ENCODE measurements at regions not wholly inside any gene's neighbourhood (a gene's known extent, or its start where the extent isn't known, plus 50 kb on each side); places are given as distances from the start of the nearest gene placed in this dataset.

- TF ChIP-seq CTCF (conservative IDR thresholded peaks at IDR 0.05 in 1 of 2, IDR thresholded peaks at IDR 0.05 in 1 of 2; ENCODE audit: low read depth in 1 of 2, low read length in 2 of 2) (no peak), EZH2 (IDR thresholded peaks at IDR 0.05; ENCODE audit: low read length, missing control alignments) (no peak)
Observed at GRCh38 chr21:32876426-32876825, 104.9 kb upstream of the PAXBP1 start.
